Pancreas (tissue), 10 donors: ENCODE measurements at regions not wholly inside any gene's neighbourhood (a gene's known extent, or its start where the extent isn't known, plus 50 kb on each side); places are given as distances from the start of the nearest gene placed in this dataset.

Experiments
- ATAC-seq, 4 donors: fragments of 200-7000 bp; cut with Tn5 transposase; one replicate each; pipeline versions ENCODE4 v1.8.0 to v1.9.1; 2020; ENCODE audit warnings: mild to moderate bottlenecking in 4 of 4, moderate library complexity in 4 of 4
- DNase-seq, 6 donors: peaks; one replicate each; pipeline ENCODE4 v3.0.0-alpha.2; 2020
- FAIRE-seq: peaks from 2 replicates; lab custom pipeline; 2012; peaks lifted over from hg19 to GRCh38; lab: Jason Lieb, UNC
- H3K27ac ChIP-seq, 4 donors: fragments of 200-600 bp; sonication (generic); 1 replicate in 3 of 4; 2 replicates in 1 of 4; pipeline versions ENCODE4 v1.5.0 to v1.8.0; 2020
- H3K27me3 ChIP-seq, 4 donors: fragments of 200-600 bp; one replicate each; pipeline ENCODE4 v1.8.0; 2021
- H3K36me3 ChIP-seq, 3 donors: fragments of 200-600 bp; sonication (generic) in 1 of 3; one replicate each; pipeline versions ENCODE4 v1.5.0 to v1.8.0; 2020 to 2021
- H3K4me1 ChIP-seq, 3 donors: fragments of 200-600 bp; one replicate each; pipeline ENCODE4 v1.8.0; 2021
- H3K4me3 ChIP-seq, 4 donors: fragments of 200-600 bp; sonication (generic) in 2 of 4; one replicate each; pipeline versions ENCODE4 v1.5.0 to v1.8.0; 2020 to 2021
- H3K9me3 ChIP-seq, 4 donors: fragments of 200-600 bp; one replicate each; pipeline ENCODE4 v1.8.0; 2021
- WGBS, 2 donors: extraction: QIAGEN DNeasy Blood & Tissue Kit; methylation state at CpG; one replicate each; pipeline ENCODE4 v1.1.7; 2013; 5-methylcytosine and 5-hydroxymethylcytosine counted together
- intact Hi-C, 3 donors: fragments of 100-400 bp; cut with DNase I; formaldehyde crosslinking; loops; one replicate each; pipeline versions ENCODE4 v1.11.1 to v1.14.2; 2022
- TF ChIP-seq, protein P1 (sequence below), 4 donors: fragments of 200-600 bp; sonication (generic) in 3 of 4; IDR thresholded peaks; one replicate each; pipeline versions ENCODE4 v1.5.0 to v1.8.0; 2021; ENCODE audit warnings: antibody characterized with exemption in 4 of 4
- donor health status: healthy with polysubstance abuse.
- donor health status: DM: no; HTN: no; CAD: no; lungs with moderate emphysema.
- donor health status: DM: no; HTN: no; CAD: no.
- donor health status: control.
- donor health status: control.
- donor health status: Bipolar disorder and iron deficiency.
- donor health status: DM: yes; HTN: yes; CAD: no.
- donor health status: DM: no; HTN: no; CAD: no.
- donor health status: DM: no; HTN: no; CAD: no.
- donor health status: DM: yes; HTN: yes; CAD: no.

DNA sequence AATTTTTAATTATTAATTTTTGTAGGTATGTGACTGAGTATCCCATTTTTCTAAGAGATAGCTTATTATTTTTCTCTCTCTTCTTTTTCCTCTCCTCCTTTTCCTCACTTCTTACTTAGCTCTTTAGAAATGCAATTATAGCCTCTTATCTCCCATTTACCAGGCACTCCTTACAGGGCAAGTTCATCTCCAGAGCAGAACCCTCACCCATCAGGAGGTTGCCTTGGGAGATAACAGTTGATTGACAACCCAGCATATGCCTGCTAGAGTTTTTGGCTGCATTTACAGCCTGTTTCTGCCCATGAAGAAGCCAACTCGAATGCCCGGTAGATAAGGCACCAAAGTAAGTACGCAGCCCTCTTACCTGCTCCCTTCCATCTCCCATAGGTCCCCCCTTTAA is 572.9 kb upstream of the ZFP42 start:
- Histone ChIP-seq H3K27me3 (no peaks in the 10 kb centered on the region), H3K4me3 (no peak overlapping the region), H3K4me1 (no peaks in the 10 kb centered on the region), H3K9me3 (no peaks in the 10 kb centered on the region), H3K36me3 (no peaks in the 10 kb centered on the region), H3K27ac (no peak overlapping the region)
- no peak for DNase-seq
- TF ChIP-seq, protein P1, sequence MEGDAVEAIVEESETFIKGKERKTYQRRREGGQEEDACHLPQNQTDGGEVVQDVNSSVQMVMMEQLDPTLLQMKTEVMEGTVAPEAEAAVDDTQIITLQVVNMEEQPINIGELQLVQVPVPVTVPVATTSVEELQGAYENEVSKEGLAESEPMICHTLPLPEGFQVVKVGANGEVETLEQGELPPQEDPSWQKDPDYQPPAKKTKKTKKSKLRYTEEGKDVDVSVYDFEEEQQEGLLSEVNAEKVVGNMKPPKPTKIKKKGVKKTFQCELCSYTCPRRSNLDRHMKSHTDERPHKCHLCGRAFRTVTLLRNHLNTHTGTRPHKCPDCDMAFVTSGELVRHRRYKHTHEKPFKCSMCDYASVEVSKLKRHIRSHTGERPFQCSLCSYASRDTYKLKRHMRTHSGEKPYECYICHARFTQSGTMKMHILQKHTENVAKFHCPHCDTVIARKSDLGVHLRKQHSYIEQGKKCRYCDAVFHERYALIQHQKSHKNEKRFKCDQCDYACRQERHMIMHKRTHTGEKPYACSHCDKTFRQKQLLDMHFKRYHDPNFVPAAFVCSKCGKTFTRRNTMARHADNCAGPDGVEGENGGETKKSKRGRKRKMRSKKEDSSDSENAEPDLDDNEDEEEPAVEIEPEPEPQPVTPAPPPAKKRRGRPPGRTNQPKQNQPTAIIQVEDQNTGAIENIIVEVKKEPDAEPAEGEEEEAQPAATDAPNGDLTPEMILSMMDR (IDR thresholded peaks at IDR 0.05): no peak
- ATAC-seq: no peak
- FAIRE-seq: no peak
- intact Hi-C loops: no loop called here
- WGBS, 2 donors: 43 to 45% methylated on average over 3 of the region's 3 CpGs

DNA sequence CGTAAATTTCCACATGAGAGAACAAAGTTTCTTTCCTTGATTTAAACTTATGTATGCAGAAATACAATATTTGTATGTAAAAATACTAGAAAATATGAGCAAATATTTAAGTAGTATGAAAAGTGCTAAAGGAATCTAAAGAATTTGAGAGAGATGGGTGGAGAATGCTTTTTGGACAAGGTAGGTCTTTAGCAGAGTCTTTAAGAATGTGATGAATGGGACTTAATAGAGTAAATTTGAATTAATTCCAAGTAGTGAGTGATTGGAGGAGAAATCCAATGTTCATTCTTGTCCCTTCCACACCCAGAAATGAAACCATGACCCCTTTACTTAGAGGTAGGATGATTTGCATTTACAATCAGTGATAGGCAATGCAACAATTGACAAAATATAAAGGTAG is 570.9 kb upstream of the ZFP42 start:
- FAIRE-seq: no peak
- no peak overlapping the region for H3K4me3 ChIP-seq
- H3K36me3 ChIP-seq: no peaks in the 10 kb centered on the region
- intact Hi-C loops: no loop called here
- no peak for ATAC-seq
- H3K9me3 ChIP-seq: no peaks in the 10 kb centered on the region
- TF ChIP-seq, protein P1 (IDR thresholded peaks at IDR 0.05): no peak
- H3K4me1 ChIP-seq: no peaks in the 10 kb centered on the region
- no peak overlapping the region for H3K27ac ChIP-seq
- no peaks in the 10 kb centered on the region for H3K27me3 ChIP-seq
- 47% methylated on average over 1 of the region's 1 CpG for WGBS, 2 donors
- DNase-seq: no peak

DNA sequence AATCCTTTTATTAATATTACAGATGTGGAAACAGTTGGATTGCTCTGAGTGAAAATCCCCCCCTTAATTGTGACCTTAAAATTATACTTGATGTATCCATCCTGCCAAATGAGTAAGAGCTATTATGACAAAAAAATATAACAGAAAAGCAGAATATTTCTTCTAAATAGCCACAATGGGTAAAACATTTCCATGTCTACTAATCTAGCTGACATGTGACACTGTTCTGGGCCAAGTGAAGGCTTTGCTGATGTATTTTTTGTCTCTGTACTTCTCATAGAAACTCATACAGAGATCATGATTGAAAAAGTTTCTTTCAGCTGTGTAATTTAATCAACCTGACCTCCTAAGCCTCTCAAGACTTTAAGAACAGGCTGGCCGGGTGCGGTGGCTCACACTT is 569.1 kb upstream of the ZFP42 start:
- FAIRE-seq (no peak), DNase-seq (no peak), ATAC-seq (no peak)
- intact Hi-C loops: no loop called here
- no peaks in the 10 kb centered on the region for H3K27me3 ChIP-seq
- no peaks in the 10 kb centered on the region for H3K4me1 ChIP-seq
- H3K9me3 ChIP-seq: no peaks in the 10 kb centered on the region
- TF ChIP-seq, protein P1 (IDR thresholded peaks at IDR 0.05): no peak
- WGBS, 2 donors: 83 to 86% methylated on average over 2 of the region's 2 CpGs
- no peaks in the 10 kb centered on the region for H3K36me3 ChIP-seq
- no peak overlapping the region for H3K27ac ChIP-seq
- no peak overlapping the region for H3K4me3 ChIP-seq

DNA sequence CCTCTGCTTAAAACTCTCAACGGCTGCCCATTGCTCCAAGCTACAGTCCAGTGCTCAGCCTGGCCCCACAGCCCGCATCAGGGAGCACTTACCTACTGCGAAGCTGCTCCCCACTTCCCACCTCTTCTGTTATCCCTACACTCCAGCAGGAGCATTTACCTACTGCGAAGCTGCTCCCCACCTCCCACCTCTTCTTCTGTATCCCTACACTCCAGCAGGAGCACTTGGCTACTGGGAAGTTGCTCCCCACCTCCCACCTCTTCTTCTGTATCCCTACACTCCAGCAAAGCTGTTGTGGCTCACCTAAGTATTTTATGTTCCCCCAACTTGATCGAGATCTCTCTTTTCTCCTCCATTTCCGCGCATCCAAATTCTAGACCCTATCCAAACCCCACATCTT is 563.3 kb upstream of the ZFP42 start:
- no peaks in the 10 kb centered on the region for H3K36me3 ChIP-seq
- ATAC-seq (no peak), DNase-seq (no peak), FAIRE-seq (no peak)
- intact Hi-C loops: no loop called here
- H3K4me1 ChIP-seq: no peaks in the 10 kb centered on the region
- no peak overlapping the region for H3K4me3 ChIP-seq
- no peaks in the 10 kb centered on the region for H3K27me3 ChIP-seq
- TF ChIP-seq, protein P1 (IDR thresholded peaks at IDR 0.05): no peak
- no peak overlapping the region for H3K27ac ChIP-seq
- no peaks in the 10 kb centered on the region for H3K9me3 ChIP-seq
- WGBS, 2 donors: 72 to 85% methylated on average over 7 of the region's 7 CpGs

DNA sequence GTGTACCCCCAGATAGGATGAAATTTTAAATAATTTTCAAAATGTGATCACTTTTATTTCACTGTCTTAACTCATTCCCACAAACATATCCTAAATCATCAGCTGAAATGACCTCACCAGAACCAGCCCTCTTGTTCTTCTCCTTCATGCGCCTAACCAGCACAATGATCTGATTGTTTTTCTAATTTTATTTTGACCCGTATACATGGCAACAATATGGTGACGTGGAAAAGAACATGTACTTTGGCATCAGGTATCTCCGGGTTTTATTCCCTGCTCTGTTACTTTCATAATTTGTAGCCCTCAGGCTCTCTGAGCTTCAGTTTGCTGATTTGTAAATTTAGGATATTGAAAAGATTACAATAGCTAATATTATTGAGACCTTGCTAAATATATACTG is 562.4 kb upstream of the ZFP42 start:
- DNase-seq (no peak), FAIRE-seq (no peak), ATAC-seq (no peak)
- H3K27ac ChIP-seq: no peak overlapping the region
- H3K4me1 ChIP-seq: no peaks in the 10 kb centered on the region
- no peaks in the 10 kb centered on the region for H3K27me3 ChIP-seq
- H3K9me3 ChIP-seq: no peaks in the 10 kb centered on the region
- H3K4me3 ChIP-seq: no peak overlapping the region
- intact Hi-C loops: no loop called here
- WGBS, 2 donors: 72 to 78% methylated on average over 4 of the region's 4 CpGs
- H3K36me3 ChIP-seq: no peaks in the 10 kb centered on the region
- TF ChIP-seq, protein P1 (IDR thresholded peaks at IDR 0.05): no peak
